Neural cell (in vitro differentiated cells): ENCODE measurements at regions not wholly inside any gene's neighbourhood (a gene's known extent, or its start where the extent isn't known, plus 50 kb on each side); places are given as distances from the start of the nearest gene placed in this dataset.

Source experiments
- H2AFZ ChIP-seq: fragments of 200-600, 300-800 bp; sonication (generic), shearing (Covaris generic); 2 replicates; pipeline ENCODE4 v1.6.0; 2014; ENCODE audit warnings: low read depth, mild to moderate bottlenecking, antibody characterized with exemption, low read length, moderate library complexity
- H3F3A ChIP-seq: fragments of 200-600 bp; shearing (Covaris generic); 2 replicates; pipeline ENCODE4 v1.6.1; 2016; ENCODE audit warnings: mild to moderate bottlenecking, moderate library complexity, mixed read lengths, antibody characterized with exemption, low read length; ENCODE audit not compliant: insufficient read depth, poor library complexity, severe bottlenecking
- H3K27ac ChIP-seq: fragments of 200-600, 300-800 bp; sonication (generic), shearing (Covaris generic); 2 replicates; pipeline ENCODE4 v1.5.1; 2014; ENCODE audit warnings: mild to moderate bottlenecking, low read length, moderate library complexity
- H3K27me3 ChIP-seq: fragments of 300-800, 200-600 bp; sonication (generic), shearing (Covaris generic); 2 replicates; pipeline ENCODE4 v1.6.0; 2014; ENCODE audit warnings: mild to moderate bottlenecking, low read depth, low read length, moderate library complexity; ENCODE audit not compliant: insufficient read depth
- H3K36me3 ChIP-seq: fragments of 300-800, 200-600 bp; sonication (generic), shearing (Covaris generic); 2 replicates; pipeline ENCODE4 v1.5.1; 2014; ENCODE audit warnings: mild to moderate bottlenecking, antibody characterized with exemption, low read length, moderate library complexity; ENCODE audit not compliant: insufficient read depth
- H3K4me2 ChIP-seq: fragments of 300-800, 200-600 bp; sonication (generic), shearing (Covaris generic); 2 replicates; pipeline ENCODE4 v1.6.0; 2014; ENCODE audit warnings: mild to moderate bottlenecking, low read length
- H3K4me3 ChIP-seq: fragments of 300-800, 200-600 bp; sonication (generic), shearing (Covaris generic); 2 replicates; pipeline ENCODE4 v1.5.1; 2014; ENCODE audit warnings: mild to moderate bottlenecking, low read length, moderate library complexity
- H3K79me2 ChIP-seq: fragments of 200-600 bp; shearing (Covaris generic); replicated peaks from 2 replicates; pipeline ENCODE4 v1.6.0; 2014; ENCODE audit warnings: mild to moderate bottlenecking, low read length, moderate library complexity; ENCODE audit not compliant: insufficient read depth
- H3K9ac ChIP-seq: fragments of 300-800, 200-600 bp; sonication (generic), shearing (Covaris generic); 2 replicates; pipeline ENCODE4 v1.6.1; 2016; ENCODE audit warnings: mild to moderate bottlenecking, low read length, mixed read lengths
- H3K9me2 ChIP-seq: fragments of 200-600 bp; shearing (Covaris generic); 2 replicates; pipeline ENCODE4 v1.6.1; 2016; ENCODE audit warnings: mild to moderate bottlenecking, low read length, mixed read lengths; ENCODE audit not compliant: insufficient read depth
- H3K9me3 ChIP-seq: fragments of 200-600, 300-800 bp; sonication (generic), shearing (Covaris generic); 2 replicates; pipeline ENCODE4 v1.6.1; 2016; ENCODE audit warnings: mild to moderate bottlenecking, mixed run types, low read length, moderate library complexity, mixed read lengths
- H4K20me1 ChIP-seq: fragments of 200-600 bp; shearing (Covaris generic); 2 replicates; pipeline ENCODE4 v1.6.1; 2016; ENCODE audit warnings: mild to moderate bottlenecking, mixed run types; ENCODE audit not compliant: insufficient read depth
- EP300 ChIP-seq: fragments of 450-650 bp; conservative IDR thresholded peaks from 2 replicates; pipeline ENCODE4 v1.6.1; 2014; ENCODE audit warnings: antibody characterized with exemption, mild to moderate bottlenecking, moderate library complexity; ENCODE audit not compliant: poor library complexity, severe bottlenecking
- EZH2 ChIP-seq: fragments of 200-600, 300-800 bp; shearing (Covaris generic), sonication (generic); IDR thresholded peaks from 2 replicates; pipeline ENCODE4 v1.6.1; 2014; ENCODE audit warnings: antibody characterized with exemption, low read length, borderline replicate concordance, mild to moderate bottlenecking; ENCODE audit not compliant: insufficient read depth, poor library complexity, severe bottlenecking
- MXI1 ChIP-seq: fragments of 450-650 bp; conservative IDR thresholded peaks from 2 replicates; pipeline ENCODE4 v1.6.1; 2014; ENCODE audit warnings: antibody characterized with exemption, mild to moderate bottlenecking; ENCODE audit not compliant: poor library complexity, severe bottlenecking
- POLR2AphosphoS5 ChIP-seq: IDR thresholded peaks from 2 replicates; pipeline ENCODE4 v1.6.1; 2012
- RAD21 ChIP-seq: fragments of 450-650 bp; conservative IDR thresholded peaks from 2 replicates; pipeline ENCODE4 v1.6.1; 2014; ENCODE audit warnings: antibody characterized with exemption, mild to moderate bottlenecking, moderate library complexity
- SMC3 ChIP-seq: fragments of 450-650 bp; conservative IDR thresholded peaks from 2 replicates; pipeline ENCODE4 v1.6.1; 2014; ENCODE audit warnings: antibody characterized with exemption, mild to moderate bottlenecking, moderate library complexity; ENCODE audit not compliant: poor library complexity
- TAF1 ChIP-seq: IDR thresholded peaks from 2 replicates; pipeline ENCODE4 v1.6.1; 2012; ENCODE audit warnings: low read depth
- TF ChIP-seq, protein P1 (sequence below): IDR thresholded peaks from 2 replicates; pipeline ENCODE4 v1.6.1; 2012; ENCODE audit warnings: borderline replicate concordance
- TF ChIP-seq, protein P2 (sequence below): fragments of 450-650 bp; IDR thresholded peaks from 2 replicates; pipeline ENCODE4 v1.5.1; 2014; ENCODE audit warnings: antibody characterized with exemption, mild to moderate bottlenecking, moderate library complexity; ENCODE audit not compliant: poor library complexity, severe bottlenecking

DNA sequence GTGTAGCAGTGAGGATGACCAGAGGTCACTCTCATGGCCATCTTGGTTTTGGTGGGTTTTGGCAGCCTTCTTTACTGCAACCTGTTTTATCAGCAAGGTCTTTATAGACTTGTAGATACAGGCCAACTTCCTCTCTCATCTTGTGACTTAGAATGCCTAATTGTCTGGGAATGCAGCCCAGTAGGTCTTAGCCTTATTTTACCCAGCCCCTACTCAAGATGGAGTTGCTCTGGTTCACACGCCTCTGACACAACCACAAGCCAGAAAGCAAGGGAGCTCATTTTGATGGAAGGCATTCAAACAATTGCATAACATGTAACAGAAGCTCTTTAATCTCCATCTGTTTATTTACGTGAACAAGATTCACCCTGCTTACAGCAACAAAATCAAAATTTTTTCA is 492.0 kb upstream of the SULF2 start:
- H3K4me2 ChIP-seq = no peak overlapping the region
- H3K9ac ChIP-seq = no peak overlapping the region
- H2AFZ ChIP-seq = no peak overlapping the region
- no peaks in the 10 kb centered on the region for H4K20me1 ChIP-seq
- H3K9me3 ChIP-seq = no peaks in the 10 kb centered on the region
- TF ChIP-seq POLR2AphosphoS5 (no peak), RAD21 (no peak), EZH2 (no peak), EP300 (no peak), MXI1 (no peak), TAF1 (no peak), SMC3 (no peak)
- TF ChIP-seq, protein P1, sequence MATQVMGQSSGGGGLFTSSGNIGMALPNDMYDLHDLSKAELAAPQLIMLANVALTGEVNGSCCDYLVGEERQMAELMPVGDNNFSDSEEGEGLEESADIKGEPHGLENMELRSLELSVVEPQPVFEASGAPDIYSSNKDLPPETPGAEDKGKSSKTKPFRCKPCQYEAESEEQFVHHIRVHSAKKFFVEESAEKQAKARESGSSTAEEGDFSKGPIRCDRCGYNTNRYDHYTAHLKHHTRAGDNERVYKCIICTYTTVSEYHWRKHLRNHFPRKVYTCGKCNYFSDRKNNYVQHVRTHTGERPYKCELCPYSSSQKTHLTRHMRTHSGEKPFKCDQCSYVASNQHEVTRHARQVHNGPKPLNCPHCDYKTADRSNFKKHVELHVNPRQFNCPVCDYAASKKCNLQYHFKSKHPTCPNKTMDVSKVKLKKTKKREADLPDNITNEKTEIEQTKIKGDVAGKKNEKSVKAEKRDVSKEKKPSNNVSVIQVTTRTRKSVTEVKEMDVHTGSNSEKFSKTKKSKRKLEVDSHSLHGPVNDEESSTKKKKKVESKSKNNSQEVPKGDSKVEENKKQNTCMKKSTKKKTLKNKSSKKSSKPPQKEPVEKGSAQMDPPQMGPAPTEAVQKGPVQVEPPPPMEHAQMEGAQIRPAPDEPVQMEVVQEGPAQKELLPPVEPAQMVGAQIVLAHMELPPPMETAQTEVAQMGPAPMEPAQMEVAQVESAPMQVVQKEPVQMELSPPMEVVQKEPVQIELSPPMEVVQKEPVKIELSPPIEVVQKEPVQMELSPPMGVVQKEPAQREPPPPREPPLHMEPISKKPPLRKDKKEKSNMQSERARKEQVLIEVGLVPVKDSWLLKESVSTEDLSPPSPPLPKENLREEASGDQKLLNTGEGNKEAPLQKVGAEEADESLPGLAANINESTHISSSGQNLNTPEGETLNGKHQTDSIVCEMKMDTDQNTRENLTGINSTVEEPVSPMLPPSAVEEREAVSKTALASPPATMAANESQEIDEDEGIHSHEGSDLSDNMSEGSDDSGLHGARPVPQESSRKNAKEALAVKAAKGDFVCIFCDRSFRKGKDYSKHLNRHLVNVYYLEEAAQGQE = no peak
- TF ChIP-seq, protein P2, sequence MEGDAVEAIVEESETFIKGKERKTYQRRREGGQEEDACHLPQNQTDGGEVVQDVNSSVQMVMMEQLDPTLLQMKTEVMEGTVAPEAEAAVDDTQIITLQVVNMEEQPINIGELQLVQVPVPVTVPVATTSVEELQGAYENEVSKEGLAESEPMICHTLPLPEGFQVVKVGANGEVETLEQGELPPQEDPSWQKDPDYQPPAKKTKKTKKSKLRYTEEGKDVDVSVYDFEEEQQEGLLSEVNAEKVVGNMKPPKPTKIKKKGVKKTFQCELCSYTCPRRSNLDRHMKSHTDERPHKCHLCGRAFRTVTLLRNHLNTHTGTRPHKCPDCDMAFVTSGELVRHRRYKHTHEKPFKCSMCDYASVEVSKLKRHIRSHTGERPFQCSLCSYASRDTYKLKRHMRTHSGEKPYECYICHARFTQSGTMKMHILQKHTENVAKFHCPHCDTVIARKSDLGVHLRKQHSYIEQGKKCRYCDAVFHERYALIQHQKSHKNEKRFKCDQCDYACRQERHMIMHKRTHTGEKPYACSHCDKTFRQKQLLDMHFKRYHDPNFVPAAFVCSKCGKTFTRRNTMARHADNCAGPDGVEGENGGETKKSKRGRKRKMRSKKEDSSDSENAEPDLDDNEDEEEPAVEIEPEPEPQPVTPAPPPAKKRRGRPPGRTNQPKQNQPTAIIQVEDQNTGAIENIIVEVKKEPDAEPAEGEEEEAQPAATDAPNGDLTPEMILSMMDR = no peak
- no peak overlapping the region for H3K4me3 ChIP-seq
- no peaks in the 10 kb centered on the region for H3K36me3 ChIP-seq
- no peaks in the 10 kb centered on the region for H3F3A ChIP-seq
- no peaks in the 10 kb centered on the region for H3K79me2 ChIP-seq
- H3K27me3 ChIP-seq = no peaks in the 10 kb centered on the region
- no peaks in the 10 kb centered on the region for H3K9me2 ChIP-seq
- H3K27ac ChIP-seq = no peak overlapping the region

DNA sequence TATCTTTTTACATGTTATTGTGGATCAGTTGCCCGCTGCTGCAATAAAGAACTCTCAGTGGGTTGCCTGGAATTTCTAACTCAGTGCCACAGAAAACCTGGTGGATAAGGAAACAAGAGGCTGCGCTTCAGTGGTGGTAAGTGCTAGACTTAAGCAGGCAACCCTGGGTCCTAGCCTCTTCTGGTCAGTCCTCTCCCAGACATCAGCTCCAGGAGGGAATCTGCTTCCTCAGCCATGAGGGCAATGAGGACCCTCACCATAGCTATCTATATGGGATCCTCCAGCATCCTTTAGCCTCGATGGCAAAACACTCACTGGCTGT is 490.7 kb upstream of the SULF2 start:
- H3K9me2 ChIP-seq = no peaks in the 10 kb centered on the region
- no peaks in the 10 kb centered on the region for H3K36me3 ChIP-seq
- H3K9me3 ChIP-seq = no peaks in the 10 kb centered on the region
- H2AFZ ChIP-seq = peak overlapping the region; percentile 54
- no peaks in the 10 kb centered on the region for H3K79me2 ChIP-seq
- no peaks in the 10 kb centered on the region for H4K20me1 ChIP-seq
- H3F3A ChIP-seq = no peaks in the 10 kb centered on the region
- H3K27ac ChIP-seq = peak overlapping the region; percentile 66
- peak overlapping the region; percentile 53 for H3K4me2 ChIP-seq
- peak overlapping the region; percentile 53 for H3K4me3 ChIP-seq
- TF ChIP-seq, protein P2 = peak; percentile 2
- TF ChIP-seq POLR2AphosphoS5 = peak; percentile 80
- TF ChIP-seq, protein P1 = peak; percentile 36
- no peak for TF ChIP-seq EZH2
- no peak for TF ChIP-seq MXI1
- H3K27me3 ChIP-seq = no peaks in the 10 kb centered on the region
- H3K9ac ChIP-seq = peak overlapping the region; percentile 50
